ENCODE measurements at regions not wholly inside any gene's neighbourhood (a gene's known extent, or its start where the extent isn't known, plus 50 kb on each side); places are given as distances from the start of the nearest gene placed in this dataset.
A peak's percentile ranks its signal among the peaks of the same experiment; 100 is the strongest.

DNA sequence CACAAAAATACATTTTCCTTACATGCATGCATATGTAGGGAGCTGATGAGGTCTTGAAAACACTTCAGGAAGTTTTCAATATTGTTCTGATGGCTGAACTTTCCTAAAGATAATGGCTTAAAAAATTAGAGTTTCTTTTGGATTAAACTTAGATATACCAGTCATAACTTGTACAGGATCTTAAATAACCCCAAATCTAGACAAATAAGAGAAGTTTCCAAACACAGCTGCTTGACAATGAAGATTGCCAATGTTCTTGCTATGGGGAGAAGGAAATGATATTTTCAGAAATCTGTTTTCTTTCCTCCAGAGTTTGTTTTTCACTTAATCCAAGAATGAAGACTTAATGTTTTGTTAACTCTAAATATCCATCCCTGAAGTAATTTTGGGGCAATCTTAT is 54.6 kb upstream of the SPTBN1 start:
- Histone ChIP-seq H3K27me3 (no peaks in the 10 kb centered on the region), H3K36me3 (replicated peaks; ENCODE audit: insufficient read depth, low read depth) (no peaks in the 10 kb centered on the region), H3K9me2 (replicated peaks; ENCODE audit: insufficient read depth) (no peaks in the 10 kb centered on the region), H3K79me2 (no peaks in the 10 kb centered on the region), H3K27ac (no peak overlapping the region), H4K20me1 (ENCODE audit: insufficient read depth, poor library complexity, severe bottlenecking) (no peaks in the 10 kb centered on the region), H3K4me2 (no peak overlapping the region), H3K4me1 (ENCODE audit: insufficient read depth) (no peaks in the 10 kb centered on the region), H2AFZ (no peak overlapping the region), H3K9me3 (ENCODE audit: low read depth) (no peaks in the 10 kb centered on the region), H3K4me3 (no peak overlapping the region)
- DNase-seq (ENCODE audit: low spot score) = no peak
- TF ChIP-seq EZH2 (IDR thresholded peaks at IDR 0.05; ENCODE audit: borderline replicate concordance) = no peak
- TF ChIP-seq, protein P1, sequence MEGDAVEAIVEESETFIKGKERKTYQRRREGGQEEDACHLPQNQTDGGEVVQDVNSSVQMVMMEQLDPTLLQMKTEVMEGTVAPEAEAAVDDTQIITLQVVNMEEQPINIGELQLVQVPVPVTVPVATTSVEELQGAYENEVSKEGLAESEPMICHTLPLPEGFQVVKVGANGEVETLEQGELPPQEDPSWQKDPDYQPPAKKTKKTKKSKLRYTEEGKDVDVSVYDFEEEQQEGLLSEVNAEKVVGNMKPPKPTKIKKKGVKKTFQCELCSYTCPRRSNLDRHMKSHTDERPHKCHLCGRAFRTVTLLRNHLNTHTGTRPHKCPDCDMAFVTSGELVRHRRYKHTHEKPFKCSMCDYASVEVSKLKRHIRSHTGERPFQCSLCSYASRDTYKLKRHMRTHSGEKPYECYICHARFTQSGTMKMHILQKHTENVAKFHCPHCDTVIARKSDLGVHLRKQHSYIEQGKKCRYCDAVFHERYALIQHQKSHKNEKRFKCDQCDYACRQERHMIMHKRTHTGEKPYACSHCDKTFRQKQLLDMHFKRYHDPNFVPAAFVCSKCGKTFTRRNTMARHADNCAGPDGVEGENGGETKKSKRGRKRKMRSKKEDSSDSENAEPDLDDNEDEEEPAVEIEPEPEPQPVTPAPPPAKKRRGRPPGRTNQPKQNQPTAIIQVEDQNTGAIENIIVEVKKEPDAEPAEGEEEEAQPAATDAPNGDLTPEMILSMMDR (IDR thresholded peaks at IDR 0.05; ENCODE audit: poor library complexity) = no peak
- no peak for TF ChIP-seq EZH2phosphoT487 (IDR thresholded peaks at IDR 0.05; ENCODE audit: low read depth, severe bottlenecking, unreplicated experiment)

DNA sequence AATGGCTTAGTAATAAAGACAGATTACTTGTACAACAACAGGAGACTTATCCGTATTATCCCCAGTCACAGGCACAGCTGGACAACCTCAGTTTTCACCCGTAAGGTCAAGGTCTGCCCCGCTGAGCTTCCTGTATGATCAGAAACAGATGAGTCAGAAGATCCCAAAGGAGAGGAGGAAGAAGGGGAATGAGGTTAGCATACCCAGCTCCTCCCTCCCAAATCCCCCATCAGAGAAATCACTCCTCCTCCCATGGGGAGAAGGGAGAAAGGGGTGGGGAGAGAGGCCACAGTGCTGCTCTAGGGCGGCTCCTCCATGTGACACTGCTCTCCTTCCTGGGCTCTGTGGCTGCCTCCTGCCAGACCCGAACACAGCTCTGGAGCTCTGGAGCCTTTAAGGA is 53.8 kb upstream of the SPTBN1 start:
- Histone ChIP-seq H2AFZ (no peak overlapping the region), H3K27ac (peak overlapping the region; percentile 9)
- peak; percentile 32 for DNase-seq (ENCODE audit: low spot score)

DNA sequence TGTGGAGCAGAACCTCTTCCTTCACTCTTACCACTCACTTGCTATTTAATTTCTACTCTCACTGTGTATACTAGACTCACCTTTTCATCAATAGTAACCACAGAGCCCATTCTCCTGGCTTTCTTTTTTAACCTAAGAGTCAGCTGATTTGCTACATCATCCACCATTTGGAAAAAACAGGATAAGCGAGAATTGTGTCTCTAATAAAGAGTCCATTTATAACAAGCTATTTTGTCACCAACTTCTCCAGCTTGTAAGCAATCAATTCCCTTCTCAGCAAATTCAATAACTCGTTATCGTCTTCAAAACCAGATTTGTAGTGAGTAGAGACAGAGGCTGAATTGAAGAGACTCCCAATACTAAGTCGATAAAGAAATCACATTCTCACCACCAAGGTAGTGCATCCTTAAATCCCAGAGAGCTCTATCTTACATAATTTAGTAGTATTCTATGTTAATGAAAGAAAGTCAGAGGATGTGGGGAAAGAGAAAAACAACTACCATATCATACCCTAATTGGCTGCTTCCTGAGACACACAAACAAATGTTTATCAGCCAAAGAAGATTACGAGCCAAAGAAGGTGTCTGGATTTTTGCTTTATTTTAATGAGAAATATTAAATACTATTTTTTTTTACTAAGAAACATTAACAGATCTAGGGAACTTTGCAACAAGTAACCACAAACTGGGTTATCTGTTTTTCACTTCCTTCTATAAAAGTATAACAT is 52.5 kb upstream of the SPTBN1 start:
- TF ChIP-seq EZH2 (IDR thresholded peaks at IDR 0.05; ENCODE audit: borderline replicate concordance) = no peak
- TF ChIP-seq, protein P1 (IDR thresholded peaks at IDR 0.05; ENCODE audit: poor library complexity) = no peak
- no peak for TF ChIP-seq EZH2phosphoT487 (IDR thresholded peaks at IDR 0.05; ENCODE audit: low read depth, severe bottlenecking, unreplicated experiment)
- Histone ChIP-seq H2AFZ (no peak overlapping the region), H3K27me3 (no peaks in the 10 kb centered on the region), H3K9me2 (replicated peaks; ENCODE audit: insufficient read depth) (no peaks in the 10 kb centered on the region), H4K20me1 (ENCODE audit: insufficient read depth, poor library complexity, severe bottlenecking) (no peaks in the 10 kb centered on the region), H3K9me3 (ENCODE audit: low read depth) (no peaks in the 10 kb centered on the region), H3K4me1 (ENCODE audit: insufficient read depth) (no peaks in the 10 kb centered on the region), H3K27ac (no peak overlapping the region), H3K4me2 (no peak overlapping the region), H3K79me2 (no peaks in the 10 kb centered on the region), H3K4me3 (no peak overlapping the region), H3K36me3 (replicated peaks; ENCODE audit: insufficient read depth, low read depth) (no peaks in the 10 kb centered on the region)
- no peak for DNase-seq (ENCODE audit: low spot score)
- 91% methylated on average over 5 of the region's 5 CpGs for WGBS (ENCODE audit: low lambda C conversion rate, missing lambda C conversion rate)

More for the DNA sequence above, 53.8 kb upstream of the SPTBN1 start:
- Histone ChIP-seq H3K79me2 (no peaks in the 10 kb centered on the region), H3K36me3 (replicated peaks; ENCODE audit: insufficient read depth, low read depth) (no peaks in the 10 kb centered on the region), H4K20me1 (ENCODE audit: insufficient read depth, poor library complexity, severe bottlenecking) (no peaks in the 10 kb centered on the region), H3K4me2 (no peak overlapping the region), H3K9me2 (replicated peaks; ENCODE audit: insufficient read depth) (no peaks in the 10 kb centered on the region), H3K4me3 (no peak overlapping the region), H3K9me3 (ENCODE audit: low read depth) (no peaks in the 10 kb centered on the region), H3K27me3 (no peaks in the 10 kb centered on the region), H3K4me1 (ENCODE audit: insufficient read depth) (no peaks in the 10 kb centered on the region)
- TF ChIP-seq EZH2 (IDR thresholded peaks at IDR 0.05; ENCODE audit: borderline replicate concordance) (no peak), EZH2phosphoT487 (IDR thresholded peaks at IDR 0.05; ENCODE audit: low read depth, severe bottlenecking, unreplicated experiment) (no peak)
- TF ChIP-seq, protein P1 (IDR thresholded peaks at IDR 0.05; ENCODE audit: poor library complexity) = no peak
- 49% methylated on average over 5 of the region's 5 CpGs for WGBS (ENCODE audit: low lambda C conversion rate, missing lambda C conversion rate)
